CD1c-positive myeloid dendritic cell (primary cell): ENCODE measurements at regions not wholly inside any gene's neighbourhood (a gene's known extent, or its start where the extent isn't known, plus 50 kb on each side); places are given as distances from the start of the nearest gene placed in this dataset.

Source experiments
- DNase-seq: peaks from one replicate; pipeline ENCODE4 v3.0.0-alpha.2; 2016; ENCODE audit errors: extremely low spot score

DNA sequence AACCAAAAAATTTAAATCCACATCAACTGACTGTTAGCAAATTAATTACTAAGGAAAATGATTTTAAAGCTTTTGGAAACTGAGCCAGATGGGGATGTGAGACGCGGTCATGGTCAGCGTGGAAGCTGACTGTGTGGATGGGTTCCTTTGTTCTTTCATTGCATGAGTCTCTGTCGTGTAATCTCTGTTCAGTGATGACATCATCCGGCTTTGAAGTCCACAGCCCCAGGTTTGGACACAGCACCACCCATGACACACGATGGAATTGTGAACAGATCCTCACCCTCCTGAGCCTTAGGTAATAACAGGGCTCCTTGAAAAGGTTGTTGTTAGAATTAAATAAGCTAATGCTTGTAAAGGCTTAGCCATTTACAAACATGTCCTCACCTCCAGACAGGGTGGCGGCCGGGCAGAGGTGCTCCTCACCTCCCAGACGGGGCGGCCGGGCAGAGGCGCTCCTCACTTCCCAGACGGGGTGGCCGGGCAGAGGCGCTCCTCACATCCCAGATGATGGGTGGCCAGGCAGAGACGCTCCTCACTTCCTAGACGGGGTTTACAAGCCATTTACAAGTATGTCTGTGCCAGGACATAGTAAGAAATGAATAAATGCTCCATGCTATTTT is 677.3 kb downstream of the TBC1D22A start:
- DNase-seq: no peak

DNA sequence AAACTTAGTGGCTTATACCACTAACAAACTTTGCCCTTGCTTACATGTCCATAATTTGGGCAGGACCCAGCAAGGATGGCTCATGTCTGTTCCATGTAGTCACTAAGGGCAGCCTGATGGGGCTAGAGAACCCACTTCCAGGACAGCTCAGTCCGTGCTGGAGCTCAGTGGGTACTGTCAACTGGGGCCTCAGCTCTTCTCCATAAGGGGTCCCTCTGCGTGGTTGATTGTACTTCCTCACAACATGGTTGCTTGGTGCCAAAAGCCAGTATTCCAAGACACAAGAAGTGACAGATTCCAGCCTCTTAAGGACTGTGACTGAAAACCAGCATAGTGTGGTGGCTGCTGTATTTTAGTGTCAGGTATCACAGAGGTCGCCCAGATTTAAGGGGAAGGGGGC is 675.2 kb downstream of the TBC1D22A start:
- DNase-seq: no peak

DNA sequence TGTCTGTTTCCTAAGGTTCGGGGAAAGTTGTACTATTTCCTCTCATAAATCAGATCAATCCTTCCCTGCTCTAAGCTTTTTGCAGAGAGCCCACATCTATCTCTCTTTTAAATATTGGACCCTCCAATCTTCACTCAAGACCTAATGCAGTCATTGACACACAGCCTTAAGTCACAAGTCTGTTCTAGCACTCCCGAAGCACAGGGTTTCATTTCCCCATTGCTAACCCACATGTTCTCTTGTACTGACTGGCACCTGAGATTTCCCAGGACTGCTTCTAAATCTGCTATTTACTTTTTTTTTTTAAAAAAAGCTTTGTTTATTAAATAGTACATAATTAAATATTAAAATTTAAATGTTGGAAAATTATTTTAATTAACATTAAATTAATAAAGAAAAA is 674.7 kb downstream of the TBC1D22A start:
- DNase-seq: no peak

DNA sequence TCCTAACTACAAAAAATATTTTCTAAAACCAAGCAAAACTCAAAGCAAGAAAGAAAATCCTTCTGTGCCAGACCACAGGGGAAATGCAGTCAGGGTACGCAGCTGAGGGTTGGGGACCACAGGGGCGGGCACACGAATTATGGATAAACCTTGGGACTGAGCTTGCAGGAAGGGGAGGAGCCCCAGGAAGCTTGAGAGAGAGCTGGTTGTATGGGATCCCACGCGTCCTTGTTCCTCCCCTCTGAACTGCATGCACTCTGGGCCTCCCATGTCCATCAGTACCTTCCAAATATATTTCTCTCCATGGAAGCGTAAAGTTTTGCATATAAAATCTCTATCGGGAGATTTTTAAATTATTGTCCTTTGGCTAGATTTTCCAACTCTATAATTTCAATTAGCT is 673.4 kb downstream of the TBC1D22A start:
- no peak for DNase-seq

DNA sequence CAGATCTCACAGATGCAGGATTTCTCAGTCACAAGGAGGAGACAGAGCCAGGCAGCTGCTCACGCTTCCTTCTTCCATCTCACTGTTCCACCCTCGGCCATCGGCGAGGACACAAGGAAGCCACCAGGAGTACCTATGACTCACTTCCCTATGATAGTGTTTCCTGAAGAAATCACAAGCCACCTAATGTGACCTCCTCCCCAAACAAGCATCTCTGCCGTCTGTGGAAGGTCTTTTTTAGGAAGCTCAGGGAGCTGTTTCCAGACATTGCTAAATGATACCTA is 672.7 kb downstream of the TBC1D22A start:
- no peak for DNase-seq

DNA sequence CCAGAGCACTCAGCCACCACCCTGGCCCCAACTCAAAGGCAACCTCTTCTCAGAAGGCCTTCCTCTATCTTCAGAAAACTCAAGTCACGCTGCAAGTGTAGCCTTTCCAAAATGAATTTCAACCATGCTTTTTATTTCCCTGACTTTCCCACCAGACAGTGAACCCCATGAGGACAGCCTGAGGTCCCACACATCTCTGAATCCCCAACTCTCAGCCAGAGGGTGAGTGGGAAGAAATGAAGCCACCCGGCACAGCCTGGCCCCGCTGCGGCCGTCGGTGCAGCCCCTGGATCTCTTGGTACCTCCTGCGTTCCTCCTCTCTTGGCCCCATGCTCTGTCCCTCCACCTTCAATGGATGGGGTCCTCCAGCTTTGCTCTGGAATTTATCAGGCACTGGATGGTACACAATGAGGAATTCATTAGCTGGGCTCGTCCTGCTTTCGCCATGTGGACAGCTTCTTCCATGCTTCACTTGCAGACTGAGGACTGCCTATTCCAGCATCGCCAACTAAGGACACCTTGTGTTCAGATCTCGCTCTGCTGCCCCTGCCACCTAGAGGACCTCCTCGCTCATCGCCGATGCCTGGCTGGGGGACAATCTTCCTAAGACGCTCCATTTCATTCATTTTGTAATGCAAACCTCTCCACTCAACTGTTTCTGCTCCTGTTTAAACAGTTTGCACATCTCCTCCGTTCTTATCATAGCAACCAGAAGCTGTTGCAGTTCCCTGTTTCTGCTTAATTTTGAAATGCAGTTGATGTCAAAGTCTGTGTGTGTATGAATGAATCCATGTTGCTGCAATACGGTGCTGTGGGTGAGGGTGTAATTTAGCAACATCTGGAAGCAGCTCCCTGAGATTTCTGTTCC is 672.1 kb downstream of the TBC1D22A start:
- DNase-seq: no peak

DNA sequence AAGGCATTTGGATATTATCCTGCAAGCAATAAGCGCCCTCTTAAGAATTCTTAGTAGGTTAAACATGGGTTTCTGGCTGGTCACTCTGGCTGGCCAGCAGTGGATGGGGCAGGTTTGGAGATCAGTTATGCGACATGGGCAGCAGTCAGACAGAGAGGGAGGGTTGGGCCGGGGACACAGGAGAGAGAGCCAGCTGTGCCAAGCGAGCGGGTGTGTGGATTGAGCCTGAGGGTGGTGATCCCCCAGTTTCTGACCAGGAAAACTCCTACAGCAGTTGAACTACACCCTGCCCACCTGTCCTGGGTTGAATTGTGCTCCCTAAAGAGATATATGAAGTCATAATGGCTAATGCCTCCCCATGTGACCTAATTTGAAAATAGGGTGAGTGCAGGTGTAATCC is 671.2 kb downstream of the TBC1D22A start:
- DNase-seq: no peak

DNA sequence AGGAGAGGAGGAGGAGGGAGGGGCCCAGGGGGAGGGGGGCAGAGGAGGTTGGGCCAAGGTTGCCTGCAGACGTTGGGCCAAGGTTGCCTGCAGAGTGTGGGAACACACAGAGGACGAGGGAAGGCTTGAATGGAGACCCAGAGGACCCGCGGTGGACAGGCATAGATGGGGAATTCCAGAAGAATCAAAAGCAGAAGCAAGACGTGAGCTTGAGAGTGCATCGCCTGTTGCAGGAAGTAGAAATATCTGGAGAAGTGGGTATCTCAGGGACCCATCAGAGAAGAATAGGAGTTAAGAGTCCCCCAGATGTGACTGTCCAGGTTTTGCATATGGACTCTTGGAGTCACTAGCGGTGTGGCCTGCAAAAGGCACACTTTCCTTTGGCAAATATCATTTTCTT is 670.2 kb downstream of the TBC1D22A start:
- no peak for DNase-seq

DNA sequence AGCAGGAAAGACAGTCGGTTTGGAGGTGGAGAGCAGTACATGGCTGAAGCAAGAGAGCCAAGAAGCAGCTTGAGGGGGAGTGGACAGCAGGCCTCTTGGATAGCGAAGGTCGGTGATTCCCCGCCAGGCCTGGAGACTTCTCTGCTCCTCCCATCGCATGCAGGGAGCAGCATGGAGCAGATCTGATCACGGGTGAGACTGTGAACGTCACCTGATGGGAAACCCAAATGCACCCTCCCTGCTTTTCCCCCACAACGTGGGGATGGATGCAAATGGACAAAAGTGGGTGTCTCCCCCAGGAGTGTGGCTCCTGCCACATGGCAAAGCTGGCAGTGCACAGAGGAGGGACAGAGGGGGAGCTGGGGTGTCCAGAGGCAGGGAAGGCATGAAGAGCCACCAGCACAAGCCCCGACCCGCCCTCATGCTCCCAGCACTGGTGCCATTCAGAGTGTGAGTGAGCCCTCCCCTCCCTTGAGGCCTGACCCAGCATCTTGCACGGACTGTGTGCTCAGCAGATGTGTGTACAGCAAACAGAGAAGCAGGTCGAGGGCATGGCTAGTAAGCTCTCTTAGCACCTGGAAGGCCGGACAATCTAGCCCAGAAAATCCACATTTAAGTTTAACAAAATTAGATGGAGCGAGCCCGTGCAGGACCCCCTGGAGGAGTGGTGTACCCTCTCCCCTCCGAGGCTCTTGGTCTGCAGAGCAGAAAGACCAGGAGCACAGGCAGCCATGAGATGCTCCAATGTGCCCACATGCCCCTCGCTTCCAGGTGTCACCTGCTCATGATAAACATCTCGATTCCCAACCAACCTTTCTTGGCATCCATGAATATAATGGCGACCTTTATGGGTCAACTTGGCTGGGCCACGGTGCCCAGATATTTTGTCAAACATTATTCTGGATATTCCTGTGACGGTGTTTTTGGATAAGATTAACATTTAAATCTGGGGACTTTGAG is 661.7 kb downstream of the TBC1D22A start:
- DNase-seq: no peak

DNA sequence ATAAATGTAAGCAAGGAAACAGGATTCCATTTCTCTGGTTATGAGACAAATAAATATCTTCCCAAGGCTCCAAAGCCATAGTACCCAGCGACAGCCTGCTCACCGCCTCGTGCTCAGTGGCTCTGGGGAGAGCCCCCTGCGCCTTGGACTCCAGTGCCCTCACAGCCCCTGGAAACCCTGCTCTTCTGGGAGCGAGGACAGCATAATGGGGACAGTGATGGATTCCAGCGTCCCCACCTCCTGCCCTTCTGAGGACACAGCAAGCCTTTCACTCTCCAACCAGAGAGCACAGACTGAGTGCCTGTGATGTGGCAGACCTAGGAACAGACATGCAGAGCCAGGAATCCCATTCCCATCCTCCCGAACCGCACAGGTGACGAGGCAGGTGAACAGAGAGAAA is 660.8 kb downstream of the TBC1D22A start:
- no peak for DNase-seq

DNA sequence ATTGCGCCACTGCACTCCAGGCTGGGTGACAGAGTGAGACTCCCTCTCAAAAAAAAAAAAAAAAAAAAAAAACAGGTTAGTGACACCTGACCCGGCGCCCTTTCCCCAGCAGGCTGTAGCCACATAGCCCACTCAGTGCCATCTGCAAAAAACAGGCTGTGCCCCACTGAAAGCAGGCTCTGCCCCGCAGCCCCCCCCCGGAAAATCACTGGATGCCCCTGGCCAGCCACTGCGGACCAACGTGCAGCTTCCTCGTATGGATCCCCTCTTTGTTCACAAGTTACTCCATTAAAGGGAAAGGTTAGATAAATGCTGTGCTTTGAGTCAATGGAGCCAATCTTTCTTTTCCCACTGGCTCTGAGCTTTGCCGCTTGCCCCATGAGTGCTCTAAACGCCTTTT is 660.3 kb downstream of the TBC1D22A start:
- DNase-seq: no peak

DNA sequence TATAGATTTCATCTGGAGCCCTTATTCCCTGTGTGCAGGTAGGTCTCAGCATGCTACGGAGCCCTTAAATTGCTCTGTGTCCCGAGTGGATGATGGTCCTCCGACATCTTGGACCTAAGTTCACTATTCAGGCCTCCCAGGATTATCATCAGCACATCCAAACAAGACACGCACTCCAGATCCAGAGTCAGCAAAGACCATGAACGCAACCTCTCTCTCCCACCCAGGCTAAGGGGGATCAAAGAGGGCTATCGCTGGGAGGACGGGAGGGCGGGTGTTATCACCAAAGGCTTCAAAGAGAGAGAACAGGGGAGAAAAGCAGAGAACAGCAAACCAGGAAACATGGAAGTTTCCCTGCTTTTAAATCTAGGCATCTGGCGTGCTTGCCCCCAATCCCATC is 659.4 kb downstream of the TBC1D22A start:
- no peak for DNase-seq

DNA sequence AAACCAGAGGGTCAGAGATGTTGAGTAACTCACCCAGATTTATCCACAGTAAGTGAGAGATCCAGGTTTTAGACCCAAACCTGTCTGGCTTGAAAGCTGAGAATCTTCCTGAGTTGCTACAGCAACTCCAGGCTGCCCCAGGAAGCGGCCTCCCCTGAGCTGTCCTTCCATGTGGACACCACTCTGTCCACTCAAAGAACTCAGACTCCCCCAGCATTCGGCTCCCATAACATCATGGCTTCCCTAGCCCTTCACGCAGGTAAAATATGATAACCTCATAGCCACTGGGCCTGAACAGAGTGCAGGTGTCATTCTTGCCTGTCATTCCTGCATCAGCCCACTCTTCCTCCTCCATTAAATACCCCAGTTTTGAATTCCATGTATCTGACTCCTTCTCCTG is 657.8 kb downstream of the TBC1D22A start:
- DNase-seq: no peak

DNA sequence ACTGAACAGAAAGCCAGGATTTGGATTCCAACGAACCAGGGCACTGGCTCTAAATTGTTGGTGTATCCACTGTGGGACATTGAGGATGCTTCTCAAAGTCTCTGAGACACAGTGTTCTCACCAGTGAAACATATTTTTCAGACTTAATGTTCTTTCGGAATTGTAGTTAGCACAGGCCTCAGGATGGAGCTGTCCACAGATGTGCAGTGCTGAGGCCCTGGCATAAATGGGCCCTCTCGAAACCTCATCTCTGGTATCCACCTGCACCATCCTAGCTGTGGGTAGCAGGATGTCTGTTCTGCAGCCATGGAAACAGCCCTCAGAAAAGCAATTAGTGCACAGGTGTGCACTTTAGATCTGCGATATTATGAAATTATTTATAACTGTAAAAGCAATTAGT is 656.8 kb downstream of the TBC1D22A start:
- no peak for DNase-seq

DNA sequence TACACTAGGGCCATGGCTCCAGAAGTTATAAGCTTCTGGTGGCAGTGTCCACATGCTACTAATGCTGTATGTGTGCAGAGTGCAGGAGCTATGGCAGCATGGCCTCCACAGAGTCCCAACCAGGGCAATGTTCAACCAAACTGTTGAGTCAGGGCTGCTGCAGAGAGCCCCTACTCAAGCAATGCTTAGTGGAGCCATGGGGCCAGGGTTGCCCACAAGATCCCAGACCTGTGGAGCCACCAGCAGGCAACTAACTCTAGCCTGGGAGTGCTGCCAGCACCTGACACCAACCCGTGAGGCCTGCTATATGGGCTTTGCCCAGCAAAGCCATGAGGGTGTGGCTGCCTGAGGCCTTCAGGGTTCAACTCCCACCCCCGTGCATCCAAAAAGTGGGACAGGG is 655.2 kb downstream of the TBC1D22A start:
- no peak for DNase-seq

DNA sequence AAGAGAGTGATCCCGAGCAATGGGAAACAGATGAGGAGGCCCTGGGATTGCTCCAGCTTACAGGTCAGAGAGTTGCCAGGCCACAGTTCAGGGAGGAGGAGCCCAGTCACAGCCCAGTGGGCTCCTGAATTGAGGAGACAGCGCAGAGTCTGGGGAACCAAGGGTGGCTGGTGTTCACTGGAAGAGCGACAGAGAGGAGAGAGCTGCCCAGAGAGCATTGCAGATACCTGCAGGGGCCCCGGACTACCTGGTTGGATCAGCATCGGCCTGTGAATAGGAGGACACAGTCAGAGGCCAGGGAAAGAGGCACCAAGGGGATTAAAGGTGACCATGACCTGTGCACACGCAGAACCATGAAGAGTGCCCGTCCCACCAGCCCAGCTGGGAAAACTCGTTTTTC is 648.6 kb downstream of the TBC1D22A start:
- DNase-seq: no peak

DNA sequence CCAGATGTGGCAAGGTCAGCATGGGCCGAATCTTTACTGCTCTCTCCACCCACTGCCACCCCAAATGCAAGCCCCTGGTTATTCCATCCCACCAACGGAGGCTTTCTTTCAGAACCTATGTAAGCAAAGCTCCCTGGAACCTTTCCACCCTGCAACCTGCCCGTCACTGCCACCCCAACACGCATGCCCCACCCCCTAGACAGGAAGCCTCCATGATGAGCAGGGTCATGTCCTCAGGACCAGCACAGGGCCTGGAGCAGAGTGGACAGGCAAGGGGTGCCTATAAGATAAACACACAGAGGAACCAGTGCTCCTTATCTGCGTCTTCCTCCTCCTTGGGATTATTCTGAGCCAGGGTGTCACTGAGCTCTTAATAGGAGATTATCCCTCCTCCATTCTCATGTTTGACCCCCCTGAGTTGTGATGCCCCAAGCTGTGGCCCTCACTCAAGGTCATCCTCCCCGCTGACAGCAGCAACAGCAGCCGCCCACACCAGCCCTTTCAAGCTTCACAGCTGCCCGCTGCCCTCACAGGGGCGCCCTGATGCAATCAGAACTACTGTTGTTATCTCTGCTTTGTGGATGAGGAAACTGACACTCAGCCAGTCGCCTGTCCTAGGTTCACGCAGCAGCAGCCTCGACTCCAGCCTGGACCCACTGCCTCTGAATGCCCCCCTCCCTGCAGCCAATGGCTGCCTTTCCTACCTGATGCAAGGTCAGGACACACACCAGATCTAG is 647.3 kb downstream of the TBC1D22A start:
- DNase-seq: no peak

DNA sequence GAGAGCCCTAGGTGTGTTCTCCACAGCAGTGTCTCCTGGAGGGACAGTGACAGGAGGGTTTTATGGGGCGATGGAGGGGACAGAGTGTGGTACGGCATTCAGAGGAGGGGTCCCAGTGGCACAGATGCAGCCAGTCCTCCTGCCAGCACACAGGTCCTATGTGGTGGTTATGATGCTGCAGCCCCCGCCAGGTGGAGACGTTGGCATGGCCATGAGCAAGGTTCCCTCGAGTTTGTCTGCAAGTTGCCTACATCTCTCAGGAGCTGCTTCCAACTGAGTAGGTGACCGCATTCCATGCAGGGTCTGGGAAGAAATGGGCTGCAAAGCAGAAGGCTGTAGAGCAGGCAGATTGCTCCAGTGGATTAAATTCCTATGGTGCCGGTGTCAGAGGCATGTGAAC is 646.0 kb downstream of the TBC1D22A start:
- DNase-seq: no peak

DNA sequence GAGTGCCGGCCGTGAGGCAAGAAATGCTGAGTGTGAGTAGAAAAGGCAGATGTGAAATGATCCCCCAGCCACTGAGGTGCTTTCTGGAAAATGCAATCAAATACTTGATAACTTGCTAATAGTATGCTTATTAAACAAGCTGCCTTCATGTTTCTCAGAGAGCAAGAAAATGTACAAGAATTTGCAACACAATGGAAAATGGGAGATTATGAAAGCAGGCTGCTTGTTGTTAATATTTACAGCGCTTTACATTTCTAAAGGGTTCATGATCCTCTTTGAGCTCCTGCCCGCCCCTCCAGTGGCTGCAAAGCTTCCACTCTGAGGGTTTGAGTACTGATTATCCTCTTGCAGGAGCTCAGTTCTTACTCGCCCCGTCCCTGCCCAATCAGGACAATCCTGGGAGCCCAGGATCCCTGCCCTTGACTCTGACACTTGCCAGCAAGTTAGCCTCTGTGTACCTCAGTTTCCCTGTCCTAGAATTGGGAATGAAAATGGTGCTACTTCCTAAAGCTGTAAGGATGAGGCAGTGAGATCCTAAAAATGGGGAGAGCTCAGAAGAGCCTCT is 645.1 kb downstream of the TBC1D22A start:
- no peak for DNase-seq

DNA sequence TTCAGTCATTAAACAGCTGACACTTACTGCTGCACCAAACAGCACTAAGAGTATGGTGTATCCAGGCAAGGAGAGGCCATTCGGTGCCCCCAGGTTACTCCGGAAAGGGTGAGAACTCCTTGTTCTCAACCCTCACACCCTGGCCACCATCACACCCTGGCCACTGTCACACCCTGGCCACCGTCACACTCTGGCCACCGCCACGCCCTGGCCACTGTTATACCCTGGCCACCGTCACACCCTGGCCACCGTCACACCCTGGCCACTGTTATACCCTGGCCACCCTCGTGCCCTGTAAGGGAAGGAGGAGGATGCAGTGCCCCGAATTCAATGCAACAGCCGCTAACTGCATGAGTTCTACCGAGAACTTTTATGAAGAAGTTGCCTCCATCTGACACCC is 644.4 kb downstream of the TBC1D22A start:
- no peak for DNase-seq

DNA sequence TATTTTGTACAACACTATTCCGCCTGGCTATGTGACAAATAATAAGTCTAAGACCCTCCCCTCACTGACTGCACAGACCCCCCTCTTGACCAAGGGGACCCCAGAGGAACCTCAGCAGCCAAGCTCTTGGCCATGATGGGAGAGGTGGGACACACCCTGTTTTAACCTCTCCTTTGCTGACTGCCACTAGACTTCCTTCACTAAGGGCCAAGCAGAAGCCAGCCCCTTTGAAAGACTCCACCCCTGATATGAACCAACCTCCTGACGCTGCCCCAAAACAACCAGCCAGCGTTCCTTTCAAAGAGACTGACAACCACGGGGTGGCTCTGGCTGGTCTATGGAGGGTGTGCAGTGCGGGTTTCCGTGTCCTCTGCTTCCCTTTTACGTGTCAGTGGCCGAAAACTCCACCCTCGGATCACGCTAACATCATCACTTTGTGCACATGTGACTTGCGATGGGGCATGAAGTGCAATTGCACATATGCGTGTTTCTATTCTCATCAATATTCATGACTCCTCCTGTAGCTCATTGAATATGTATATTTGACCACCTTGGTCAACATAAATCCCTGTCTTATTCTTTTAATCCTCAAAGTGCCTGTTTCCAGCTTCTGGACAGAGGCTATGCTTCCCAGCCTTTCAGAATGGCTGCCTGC is 643.9 kb downstream of the TBC1D22A start:
- no peak for DNase-seq
